ENCODE measurements at regions not wholly inside any gene's neighbourhood (a gene's known extent, or its start where the extent isn't known, plus 50 kb on each side); places are given as distances from the start of the nearest gene placed in this dataset.

DNA sequence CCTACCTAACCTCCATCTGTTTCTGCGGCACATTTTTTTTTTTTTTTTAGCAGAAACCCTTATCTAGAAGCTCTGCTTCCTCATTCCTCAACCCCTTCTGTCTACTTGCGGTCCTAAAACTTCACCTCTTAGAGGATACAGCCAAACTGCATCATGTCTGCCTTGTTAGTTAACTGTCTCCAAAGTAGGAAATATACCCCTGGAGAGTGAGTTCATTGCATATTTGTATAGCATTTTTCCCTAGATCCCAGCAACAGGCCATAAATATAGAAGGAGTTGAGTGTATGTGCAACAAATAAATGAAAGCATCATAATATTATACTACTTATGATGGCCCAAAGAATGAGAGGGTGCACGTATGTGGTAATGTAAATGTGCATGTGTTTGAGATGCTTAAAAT, 1288.6 kb upstream of the GJE1 start:
- no peaks in the 10 kb centered on the region for H3K9me3 ChIP-seq (ENCODE audit: low read length)
- no peak overlapping the region for H3K9ac ChIP-seq (ENCODE audit: low read length)
- H3K27me3 ChIP-seq (ENCODE audit: insufficient read depth, low read depth, low read length), result no peaks in the 10 kb centered on the region
- no peak overlapping the region for H3K27ac ChIP-seq (ENCODE audit: low read length)
- no peaks in the 10 kb centered on the region for H3K79me2 ChIP-seq (replicated peaks; ENCODE audit: insufficient read depth, low read length)
- H3K4me3 ChIP-seq (ENCODE audit: low read length), result no peak overlapping the region
- no peak overlapping the region for H3K4me2 ChIP-seq (ENCODE audit: low read length)
- H2AFZ ChIP-seq (ENCODE audit: low read depth, low read length), result no peak overlapping the region
- H3F3A ChIP-seq (ENCODE audit: insufficient read depth, low read length, poor library complexity, severe bottlenecking), result no peaks in the 10 kb centered on the region
- H3K9me2 ChIP-seq (ENCODE audit: insufficient read depth, low read length), result no peaks in the 10 kb centered on the region
- no peak for TF ChIP-seq POLR2AphosphoS5 (IDR thresholded peaks at IDR 0.05)
- no peak for TF ChIP-seq EP300 (conservative IDR thresholded peaks at IDR 0.05; ENCODE audit: poor library complexity, severe bottlenecking)
- no peaks in the 10 kb centered on the region for H4K20me1 ChIP-seq (ENCODE audit: insufficient read depth)
- no peaks in the 10 kb centered on the region for H3K36me3 ChIP-seq (ENCODE audit: insufficient read depth, low read length)

DNA sequence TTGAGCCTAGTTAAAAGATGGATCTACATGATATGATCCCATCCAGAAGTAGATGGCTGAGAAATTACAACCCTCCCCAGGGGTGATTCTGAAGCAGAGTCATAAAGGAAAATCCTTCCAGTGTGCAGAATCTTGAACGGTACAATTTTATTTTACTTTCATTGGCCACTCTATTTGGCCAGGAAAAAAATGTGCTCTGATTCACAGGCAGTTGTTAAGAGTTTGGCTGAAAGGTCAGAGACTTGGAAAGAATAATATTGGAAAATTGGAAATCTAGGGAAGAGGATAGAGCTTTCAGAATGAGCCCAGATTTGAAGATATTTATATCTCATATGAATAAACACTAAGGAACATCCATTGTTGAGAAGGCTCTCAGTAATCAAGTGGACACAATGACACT, 1299.3 kb upstream of the GJE1 start:
- no peak overlapping the region for H2AFZ ChIP-seq (ENCODE audit: low read depth, low read length)
- H3F3A ChIP-seq (ENCODE audit: insufficient read depth, low read length, poor library complexity, severe bottlenecking), result no peaks in the 10 kb centered on the region
- H3K27ac ChIP-seq (ENCODE audit: low read length), result no peak overlapping the region
- H3K79me2 ChIP-seq (replicated peaks; ENCODE audit: insufficient read depth, low read length), result no peaks in the 10 kb centered on the region
- H3K9me2 ChIP-seq (ENCODE audit: insufficient read depth, low read length), result no peaks in the 10 kb centered on the region
- no peaks in the 10 kb centered on the region for H3K27me3 ChIP-seq (ENCODE audit: insufficient read depth, low read depth, low read length)
- H3K36me3 ChIP-seq (ENCODE audit: insufficient read depth, low read length), result no peaks in the 10 kb centered on the region
- H3K4me3 ChIP-seq (ENCODE audit: low read length), result no peak overlapping the region
- H3K4me2 ChIP-seq (ENCODE audit: low read length), result no peak overlapping the region
- H3K9me3 ChIP-seq (ENCODE audit: low read length), result no peaks in the 10 kb centered on the region
- no peaks in the 10 kb centered on the region for H4K20me1 ChIP-seq (ENCODE audit: insufficient read depth)
- H3K9ac ChIP-seq (ENCODE audit: low read length), result no peak overlapping the region
- TF ChIP-seq EP300 (conservative IDR thresholded peaks at IDR 0.05; ENCODE audit: poor library complexity, severe bottlenecking), result no peak
- no peak for TF ChIP-seq SMC3 (conservative IDR thresholded peaks at IDR 0.05; ENCODE audit: poor library complexity)
- TF ChIP-seq, protein P1, sequence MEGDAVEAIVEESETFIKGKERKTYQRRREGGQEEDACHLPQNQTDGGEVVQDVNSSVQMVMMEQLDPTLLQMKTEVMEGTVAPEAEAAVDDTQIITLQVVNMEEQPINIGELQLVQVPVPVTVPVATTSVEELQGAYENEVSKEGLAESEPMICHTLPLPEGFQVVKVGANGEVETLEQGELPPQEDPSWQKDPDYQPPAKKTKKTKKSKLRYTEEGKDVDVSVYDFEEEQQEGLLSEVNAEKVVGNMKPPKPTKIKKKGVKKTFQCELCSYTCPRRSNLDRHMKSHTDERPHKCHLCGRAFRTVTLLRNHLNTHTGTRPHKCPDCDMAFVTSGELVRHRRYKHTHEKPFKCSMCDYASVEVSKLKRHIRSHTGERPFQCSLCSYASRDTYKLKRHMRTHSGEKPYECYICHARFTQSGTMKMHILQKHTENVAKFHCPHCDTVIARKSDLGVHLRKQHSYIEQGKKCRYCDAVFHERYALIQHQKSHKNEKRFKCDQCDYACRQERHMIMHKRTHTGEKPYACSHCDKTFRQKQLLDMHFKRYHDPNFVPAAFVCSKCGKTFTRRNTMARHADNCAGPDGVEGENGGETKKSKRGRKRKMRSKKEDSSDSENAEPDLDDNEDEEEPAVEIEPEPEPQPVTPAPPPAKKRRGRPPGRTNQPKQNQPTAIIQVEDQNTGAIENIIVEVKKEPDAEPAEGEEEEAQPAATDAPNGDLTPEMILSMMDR (IDR thresholded peaks at IDR 0.05; ENCODE audit: poor library complexity, severe bottlenecking), result no peak
- TF ChIP-seq, protein P2, sequence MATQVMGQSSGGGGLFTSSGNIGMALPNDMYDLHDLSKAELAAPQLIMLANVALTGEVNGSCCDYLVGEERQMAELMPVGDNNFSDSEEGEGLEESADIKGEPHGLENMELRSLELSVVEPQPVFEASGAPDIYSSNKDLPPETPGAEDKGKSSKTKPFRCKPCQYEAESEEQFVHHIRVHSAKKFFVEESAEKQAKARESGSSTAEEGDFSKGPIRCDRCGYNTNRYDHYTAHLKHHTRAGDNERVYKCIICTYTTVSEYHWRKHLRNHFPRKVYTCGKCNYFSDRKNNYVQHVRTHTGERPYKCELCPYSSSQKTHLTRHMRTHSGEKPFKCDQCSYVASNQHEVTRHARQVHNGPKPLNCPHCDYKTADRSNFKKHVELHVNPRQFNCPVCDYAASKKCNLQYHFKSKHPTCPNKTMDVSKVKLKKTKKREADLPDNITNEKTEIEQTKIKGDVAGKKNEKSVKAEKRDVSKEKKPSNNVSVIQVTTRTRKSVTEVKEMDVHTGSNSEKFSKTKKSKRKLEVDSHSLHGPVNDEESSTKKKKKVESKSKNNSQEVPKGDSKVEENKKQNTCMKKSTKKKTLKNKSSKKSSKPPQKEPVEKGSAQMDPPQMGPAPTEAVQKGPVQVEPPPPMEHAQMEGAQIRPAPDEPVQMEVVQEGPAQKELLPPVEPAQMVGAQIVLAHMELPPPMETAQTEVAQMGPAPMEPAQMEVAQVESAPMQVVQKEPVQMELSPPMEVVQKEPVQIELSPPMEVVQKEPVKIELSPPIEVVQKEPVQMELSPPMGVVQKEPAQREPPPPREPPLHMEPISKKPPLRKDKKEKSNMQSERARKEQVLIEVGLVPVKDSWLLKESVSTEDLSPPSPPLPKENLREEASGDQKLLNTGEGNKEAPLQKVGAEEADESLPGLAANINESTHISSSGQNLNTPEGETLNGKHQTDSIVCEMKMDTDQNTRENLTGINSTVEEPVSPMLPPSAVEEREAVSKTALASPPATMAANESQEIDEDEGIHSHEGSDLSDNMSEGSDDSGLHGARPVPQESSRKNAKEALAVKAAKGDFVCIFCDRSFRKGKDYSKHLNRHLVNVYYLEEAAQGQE (IDR thresholded peaks at IDR 0.05; ENCODE audit: borderline replicate concordance), result no peak
- no peak for TF ChIP-seq EZH2 (IDR thresholded peaks at IDR 0.05; ENCODE audit: borderline replicate concordance, insufficient read depth, low read length, poor library complexity, severe bottlenecking)
- TF ChIP-seq RAD21 (conservative IDR thresholded peaks at IDR 0.05), result no peak
- TF ChIP-seq TAF1 (IDR thresholded peaks at IDR 0.05; ENCODE audit: low read depth), result no peak
- TF ChIP-seq POLR2AphosphoS5 (IDR thresholded peaks at IDR 0.05), result no peak
- TF ChIP-seq MXI1 (conservative IDR thresholded peaks at IDR 0.05; ENCODE audit: poor library complexity, severe bottlenecking), result no peak

DNA sequence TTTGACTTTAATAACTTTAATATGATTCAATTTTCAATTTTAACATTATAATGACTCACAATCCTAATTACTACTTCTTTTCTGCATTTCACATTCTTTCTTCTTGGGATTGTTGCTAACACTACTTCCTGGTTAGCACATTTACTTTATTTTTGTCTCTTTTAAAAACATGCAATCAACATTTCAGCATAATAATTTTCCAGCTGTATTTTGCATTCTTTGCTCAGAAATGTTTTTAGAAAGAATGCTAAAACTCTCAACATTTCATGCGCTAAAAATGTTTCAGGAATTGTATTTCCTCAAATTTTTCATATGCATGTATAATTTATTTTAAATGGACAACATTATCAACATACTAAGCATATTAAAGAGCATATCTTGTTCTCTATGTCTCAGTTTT, 1302.1 kb upstream of the GJE1 start:
- TF ChIP-seq POLR2AphosphoS5 (IDR thresholded peaks at IDR 0.05) (no peak), SMC3 (conservative IDR thresholded peaks at IDR 0.05; ENCODE audit: poor library complexity) (no peak), EZH2 (IDR thresholded peaks at IDR 0.05; ENCODE audit: borderline replicate concordance, insufficient read depth, low read length, poor library complexity, severe bottlenecking) (no peak), TAF1 (IDR thresholded peaks at IDR 0.05; ENCODE audit: low read depth) (no peak), MXI1 (conservative IDR thresholded peaks at IDR 0.05; ENCODE audit: poor library complexity, severe bottlenecking) (no peak)
- TF ChIP-seq, protein P1 (IDR thresholded peaks at IDR 0.05; ENCODE audit: poor library complexity, severe bottlenecking), result no peak
- Histone ChIP-seq H3F3A (ENCODE audit: insufficient read depth, low read length, poor library complexity, severe bottlenecking) (no peaks in the 10 kb centered on the region), H3K27me3 (ENCODE audit: insufficient read depth, low read depth, low read length) (no peaks in the 10 kb centered on the region), H2AFZ (ENCODE audit: low read depth, low read length) (no peak overlapping the region), H3K27ac (ENCODE audit: low read length) (no peak overlapping the region), H3K9me3 (ENCODE audit: low read length) (no peaks in the 10 kb centered on the region), H3K79me2 (replicated peaks; ENCODE audit: insufficient read depth, low read length) (no peaks in the 10 kb centered on the region), H4K20me1 (ENCODE audit: insufficient read depth) (no peaks in the 10 kb centered on the region), H3K4me2 (ENCODE audit: low read length) (no peak overlapping the region), H3K9ac (ENCODE audit: low read length) (no peak overlapping the region), H3K4me3 (ENCODE audit: low read length) (no peak overlapping the region), H3K9me2 (ENCODE audit: insufficient read depth, low read length) (no peaks in the 10 kb centered on the region), H3K36me3 (ENCODE audit: insufficient read depth, low read length) (no peaks in the 10 kb centered on the region)

Data from neural cell (in vitro differentiated cells).